ENCODE measurements at regions not wholly inside any gene's neighbourhood (a gene's known extent, or its start where the extent isn't known, plus 50 kb on each side); places are given as distances from the start of the nearest gene placed in this dataset.

DNA sequence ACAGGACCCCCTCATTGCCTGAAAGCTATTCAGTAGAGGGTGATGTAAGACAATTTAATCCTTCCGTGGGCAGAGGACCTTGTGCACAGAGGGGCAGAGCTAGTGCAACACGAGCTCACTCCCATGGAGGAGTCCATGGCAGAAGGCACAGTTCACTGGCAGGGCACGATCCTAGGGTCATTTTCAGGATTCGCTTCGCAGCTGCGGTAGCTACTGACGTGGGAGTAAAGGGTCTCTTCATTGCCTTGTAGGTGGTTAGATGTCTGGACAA, 207.8 kb downstream of the FOXO1 start:
- Histone ChIP-seq H3K27ac (no peak overlapping the region), H3K36me3 (ENCODE audit: low read depth, missing control alignments) (no peaks in the 10 kb centered on the region), H3K9me3 (no peaks in the 10 kb centered on the region), H3K4me3 (no peak overlapping the region), H3K27me3 (no peaks in the 10 kb centered on the region), H3K4me1 (no peaks in the 10 kb centered on the region)
- no peak for DNase-seq
- TF ChIP-seq POLR2A (IDR thresholded peaks at IDR 0.05) = no peak
- TF ChIP-seq, protein P1, sequence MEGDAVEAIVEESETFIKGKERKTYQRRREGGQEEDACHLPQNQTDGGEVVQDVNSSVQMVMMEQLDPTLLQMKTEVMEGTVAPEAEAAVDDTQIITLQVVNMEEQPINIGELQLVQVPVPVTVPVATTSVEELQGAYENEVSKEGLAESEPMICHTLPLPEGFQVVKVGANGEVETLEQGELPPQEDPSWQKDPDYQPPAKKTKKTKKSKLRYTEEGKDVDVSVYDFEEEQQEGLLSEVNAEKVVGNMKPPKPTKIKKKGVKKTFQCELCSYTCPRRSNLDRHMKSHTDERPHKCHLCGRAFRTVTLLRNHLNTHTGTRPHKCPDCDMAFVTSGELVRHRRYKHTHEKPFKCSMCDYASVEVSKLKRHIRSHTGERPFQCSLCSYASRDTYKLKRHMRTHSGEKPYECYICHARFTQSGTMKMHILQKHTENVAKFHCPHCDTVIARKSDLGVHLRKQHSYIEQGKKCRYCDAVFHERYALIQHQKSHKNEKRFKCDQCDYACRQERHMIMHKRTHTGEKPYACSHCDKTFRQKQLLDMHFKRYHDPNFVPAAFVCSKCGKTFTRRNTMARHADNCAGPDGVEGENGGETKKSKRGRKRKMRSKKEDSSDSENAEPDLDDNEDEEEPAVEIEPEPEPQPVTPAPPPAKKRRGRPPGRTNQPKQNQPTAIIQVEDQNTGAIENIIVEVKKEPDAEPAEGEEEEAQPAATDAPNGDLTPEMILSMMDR (IDR thresholded peaks at IDR 0.05) = no peak
- intact Hi-C loops (cut with DNase I; ENCODE audit: low total_unique reads) = no loop called here
- 84 to 89% methylated on average over 7 of the region's 7 CpGs for WGBS, 2 donors

DNA sequence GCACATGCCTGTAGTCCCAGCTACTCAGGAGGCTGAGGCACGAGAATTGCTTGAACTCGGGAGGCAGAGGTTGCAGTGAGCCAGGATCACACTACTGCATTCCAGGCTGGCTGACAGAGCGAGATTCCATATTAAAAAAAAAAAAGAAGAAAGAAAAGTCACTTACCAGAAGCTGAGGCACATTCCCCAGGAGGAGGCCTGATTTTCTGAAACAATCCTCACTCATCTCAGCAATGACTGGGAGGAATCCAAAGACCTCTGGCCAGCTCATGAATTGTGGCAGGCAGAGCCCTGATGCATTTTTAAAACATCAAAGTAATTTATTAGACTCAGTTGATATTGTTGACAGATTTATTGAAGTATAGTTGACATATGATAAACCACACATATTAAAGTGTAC, 206.3 kb downstream of the FOXO1 start:
- no peaks in the 10 kb centered on the region for H3K9me3 ChIP-seq
- no peak for DNase-seq
- no peak for TF ChIP-seq POLR2A (IDR thresholded peaks at IDR 0.05)
- TF ChIP-seq, protein P1 (IDR thresholded peaks at IDR 0.05) = no peak
- no peaks in the 10 kb centered on the region for H3K27me3 ChIP-seq
- H3K4me1 ChIP-seq = no peaks in the 10 kb centered on the region
- intact Hi-C loops (cut with DNase I; ENCODE audit: low total_unique reads) = no loop called here
- no peaks in the 10 kb centered on the region for H3K36me3 ChIP-seq (ENCODE audit: low read depth, missing control alignments)
- H3K4me3 ChIP-seq = no peak overlapping the region
- WGBS, 2 donors = 96% methylated on average over 3 of the region's 3 CpGs
- H3K27ac ChIP-seq = no peak overlapping the region

DNA sequence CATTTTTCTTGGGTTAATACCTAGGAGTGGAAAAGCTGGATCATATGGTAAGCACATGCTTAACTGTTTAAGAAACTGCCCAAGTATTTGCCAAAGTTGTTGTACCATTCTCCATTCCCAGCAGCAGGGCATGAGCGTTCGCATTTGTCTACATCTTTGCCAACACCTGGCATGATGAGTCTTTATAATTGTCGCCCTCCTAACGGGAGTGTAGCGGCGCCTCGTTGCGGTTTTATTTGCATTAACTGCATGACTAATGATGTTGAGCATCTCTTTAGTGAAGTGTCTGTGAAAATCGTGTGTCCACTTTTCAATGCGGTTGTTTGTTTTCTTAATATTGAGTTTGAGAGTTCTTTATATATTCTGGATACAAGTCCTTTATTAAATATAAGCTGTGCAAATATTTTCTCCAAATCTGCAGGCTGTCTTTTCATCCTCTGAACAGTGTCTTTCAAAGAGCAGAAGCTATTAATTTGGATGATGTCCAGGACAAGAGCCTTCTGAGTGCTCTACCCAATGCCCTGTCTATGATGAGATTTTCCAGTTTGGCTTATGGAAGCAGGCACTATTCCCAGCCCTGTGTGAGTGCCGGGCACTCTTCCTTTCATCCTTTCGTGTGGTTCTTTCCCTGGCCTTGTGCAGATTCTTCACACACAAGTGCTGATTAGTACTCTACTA, 202.0 kb downstream of the FOXO1 start:
- TF ChIP-seq, protein P1 (IDR thresholded peaks at IDR 0.05) = no peak
- TF ChIP-seq POLR2A (IDR thresholded peaks at IDR 0.05) = no peak
- 91 to 94% methylated on average over 12 of the region's 12 CpGs for WGBS, 2 donors
- Histone ChIP-seq H3K36me3 (ENCODE audit: low read depth, missing control alignments) (no peaks in the 10 kb centered on the region), H3K9me3 (no peaks in the 10 kb centered on the region), H3K4me1 (no peaks in the 10 kb centered on the region), H3K4me3 (no peak overlapping the region), H3K27me3 (no peaks in the 10 kb centered on the region), H3K27ac (no peak overlapping the region)
- DNase-seq = no peak
- intact Hi-C loops (cut with DNase I; ENCODE audit: low total_unique reads) = no loop called here

DNA sequence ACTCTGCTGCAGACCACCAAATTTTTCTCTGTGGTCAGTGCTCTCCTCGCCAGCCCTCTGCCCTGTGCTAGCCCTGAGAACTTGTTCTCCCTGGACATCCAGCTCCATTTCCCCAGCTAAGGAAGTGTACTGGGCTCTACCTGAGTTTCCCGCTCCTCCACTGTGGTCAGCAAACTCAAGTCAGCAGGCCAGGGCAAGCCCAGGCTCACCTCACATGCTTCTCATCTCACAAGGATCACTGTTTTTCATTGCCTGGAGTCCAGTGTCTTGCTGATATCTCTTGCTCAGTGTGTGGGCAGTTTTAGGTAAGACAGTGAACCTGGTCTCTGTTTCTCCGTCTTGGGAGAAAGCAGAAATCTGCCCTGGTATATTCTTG, 201.4 kb downstream of the FOXO1 start:
- Histone ChIP-seq H3K27me3 (no peaks in the 10 kb centered on the region), H3K27ac (no peak overlapping the region), H3K9me3 (no peaks in the 10 kb centered on the region), H3K4me1 (peaks cover 4% of the 10 kb centered on the region), H3K36me3 (ENCODE audit: low read depth, missing control alignments) (no peaks in the 10 kb centered on the region), H3K4me3 (no peak overlapping the region)
- intact Hi-C loops (cut with DNase I; ENCODE audit: low total_unique reads) = no loop called here
- 95% methylated on average over 3 of the region's 3 CpGs for WGBS, 2 donors
- TF ChIP-seq, protein P1 (IDR thresholded peaks at IDR 0.05) = no peak
- no peak for TF ChIP-seq POLR2A (IDR thresholded peaks at IDR 0.05)
- no peak for DNase-seq

DNA sequence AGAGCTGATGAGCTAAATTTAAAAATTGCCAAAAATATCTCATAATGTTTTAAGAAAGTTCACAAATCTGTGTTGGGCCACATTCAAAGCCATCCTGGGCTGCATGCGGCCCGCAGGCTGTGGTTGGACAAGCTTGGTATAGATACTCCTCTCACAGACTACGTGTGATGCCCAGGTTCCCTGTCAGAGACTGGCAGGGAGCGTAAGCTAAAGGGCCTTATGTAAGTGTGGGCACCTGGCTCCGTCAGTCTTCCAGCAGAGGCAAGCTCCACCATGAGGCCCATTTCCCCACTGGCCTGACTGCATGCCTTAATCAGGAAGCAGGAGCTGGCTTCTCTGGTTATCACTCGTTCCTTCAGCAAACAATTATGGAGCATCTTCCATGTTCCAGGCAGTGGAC, 200.2 kb downstream of the FOXO1 start:
- no peak overlapping the region for H3K27ac ChIP-seq
- intact Hi-C loops (cut with DNase I; ENCODE audit: low total_unique reads) = no loop called here
- H3K4me1 ChIP-seq = peaks cover 4% of the 10 kb centered on the region
- 95 to 97% methylated on average over 6 of the region's 6 CpGs for WGBS, 2 donors
- no peaks in the 10 kb centered on the region for H3K27me3 ChIP-seq
- no peaks in the 10 kb centered on the region for H3K9me3 ChIP-seq
- H3K36me3 ChIP-seq (ENCODE audit: low read depth, missing control alignments) = no peaks in the 10 kb centered on the region
- no peak overlapping the region for H3K4me3 ChIP-seq
- TF ChIP-seq, protein P1 (IDR thresholded peaks at IDR 0.05) = no peak
- TF ChIP-seq POLR2A (IDR thresholded peaks at IDR 0.05) = no peak
- no peak for DNase-seq
